ENCODE measurements at regions not wholly inside any gene's neighbourhood (a gene's known extent, or its start where the extent isn't known, plus 50 kb on each side); places are given as distances from the start of the nearest gene placed in this dataset.

DNA sequence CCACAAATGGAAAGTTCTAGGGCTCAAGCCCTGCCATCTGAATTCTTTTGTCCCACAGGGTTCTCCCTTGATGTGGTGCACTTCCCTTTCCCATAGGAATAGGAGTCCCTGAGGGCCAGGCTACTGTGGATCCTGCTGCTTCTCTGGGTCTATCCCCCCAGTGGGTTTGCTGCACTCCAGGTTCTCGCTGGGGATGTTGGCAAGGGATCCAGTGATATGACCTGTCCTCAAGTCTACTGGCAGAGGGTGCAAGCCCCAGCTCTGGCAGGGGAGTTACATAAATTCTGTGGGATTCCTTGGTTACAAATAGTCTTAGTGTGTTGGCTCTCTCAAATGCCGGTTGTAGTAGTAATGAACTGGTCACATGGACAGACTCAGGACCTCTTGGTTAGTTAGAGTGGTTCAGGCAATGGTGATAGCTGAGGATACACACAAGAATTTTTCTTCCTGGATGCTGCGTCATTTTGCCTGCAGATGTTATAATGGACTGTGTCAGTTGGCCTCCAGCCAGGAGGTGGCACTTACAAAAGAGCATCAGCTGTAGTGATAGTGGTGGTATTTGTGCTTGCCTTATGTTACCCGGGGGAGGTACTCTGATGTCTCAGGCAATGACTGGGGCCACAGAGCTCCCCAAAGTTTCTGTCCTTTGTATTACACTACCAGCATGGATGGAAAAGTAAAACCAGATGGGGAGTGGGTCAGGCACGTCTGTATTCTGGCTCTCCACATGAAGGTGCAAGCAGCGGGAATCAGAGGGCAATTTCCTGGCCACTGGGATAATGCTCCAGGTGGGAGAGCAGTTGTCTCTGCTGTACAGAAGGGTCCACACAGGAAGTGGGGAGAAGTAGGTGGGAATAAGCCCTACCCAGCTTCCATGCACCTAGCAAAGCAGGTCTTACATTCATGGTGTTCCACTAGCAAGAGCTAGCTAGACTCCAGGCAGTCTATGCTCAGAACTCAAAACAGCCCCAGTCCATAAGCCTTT, 267.9 kb downstream of the SOX11 start:
- DNase-seq: no peak

DNA sequence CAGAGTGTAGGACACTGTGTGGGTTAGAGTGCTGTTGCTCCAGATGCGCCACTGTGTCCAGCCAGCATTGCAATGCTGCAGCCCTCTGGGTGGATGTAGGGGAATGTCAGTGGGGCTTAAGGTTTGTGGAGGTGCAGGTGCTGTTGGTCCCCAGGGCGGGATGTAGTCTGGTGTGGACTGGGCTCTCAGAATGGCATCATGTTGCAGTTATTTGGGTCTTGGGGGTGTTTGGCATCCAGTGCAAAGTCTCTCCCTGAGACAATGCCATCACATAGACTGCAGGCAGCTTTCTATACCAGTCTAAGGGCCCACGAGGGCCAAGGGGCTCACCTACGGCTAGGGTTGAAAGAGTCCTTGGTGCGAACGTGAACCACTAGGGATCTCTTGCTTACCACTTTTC, 275.3 kb downstream of the SOX11 start:
- no peak for DNase-seq

DNA sequence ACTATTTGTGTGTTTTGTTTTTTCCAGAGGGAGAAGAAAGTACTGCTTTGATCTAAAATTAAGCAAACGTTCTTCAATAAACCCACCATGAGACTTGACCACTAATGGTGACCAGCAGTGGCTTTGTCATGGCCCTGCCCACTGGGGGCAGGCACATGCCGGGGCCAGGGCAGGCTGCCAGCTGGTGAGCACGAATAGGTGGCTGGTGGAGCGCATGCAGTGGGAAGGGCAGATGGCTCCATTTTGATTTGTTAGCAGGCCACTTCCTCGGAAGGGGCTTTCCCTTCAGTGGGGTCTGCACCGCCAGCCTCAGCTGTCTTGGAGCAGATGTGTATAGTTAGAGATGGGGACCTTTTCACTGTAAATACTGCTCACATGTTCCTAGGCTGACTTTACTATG, 277.1 kb downstream of the SOX11 start:
- DNase-seq: no peak

DNA sequence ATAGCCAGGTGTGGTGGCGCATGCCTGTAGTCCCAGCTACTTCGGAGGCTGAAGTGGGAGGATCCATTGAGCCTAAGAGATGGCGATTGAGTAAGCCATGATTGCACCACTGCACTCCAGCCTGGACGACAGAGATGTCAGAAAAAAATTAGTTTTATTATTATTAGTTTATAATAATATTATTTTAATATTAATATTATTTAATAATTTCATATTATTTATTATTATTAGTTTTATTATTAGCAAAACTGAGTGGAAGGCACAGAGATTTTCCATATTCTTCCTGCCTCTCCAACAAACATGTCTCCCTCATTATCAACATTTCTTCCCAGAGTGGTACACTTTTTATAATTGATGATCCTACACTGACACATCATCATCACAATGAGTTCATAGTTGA, 278.2 kb downstream of the SOX11 start:
- no peak for DNase-seq

DNA sequence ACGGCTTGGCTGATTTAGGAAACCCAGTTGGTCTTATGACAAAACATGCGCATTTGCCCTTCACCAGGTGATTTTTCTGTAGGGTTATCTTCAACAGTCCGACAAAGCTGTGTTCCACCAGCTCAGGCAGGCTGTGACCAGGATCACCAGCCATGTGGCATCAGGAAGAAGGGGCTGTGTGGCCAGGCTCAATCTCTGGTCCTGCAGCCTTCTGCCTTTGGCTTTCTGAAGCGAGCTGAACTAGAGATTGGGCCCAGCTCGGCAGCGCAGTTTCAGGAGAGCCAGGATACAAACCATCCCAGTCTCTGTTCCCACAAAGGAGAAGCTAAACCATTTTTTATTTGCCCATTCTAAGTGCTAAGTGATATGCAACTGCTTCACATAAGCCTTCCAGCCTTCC, 282.3 kb downstream of the SOX11 start:
- DNase-seq: no peak

DNA sequence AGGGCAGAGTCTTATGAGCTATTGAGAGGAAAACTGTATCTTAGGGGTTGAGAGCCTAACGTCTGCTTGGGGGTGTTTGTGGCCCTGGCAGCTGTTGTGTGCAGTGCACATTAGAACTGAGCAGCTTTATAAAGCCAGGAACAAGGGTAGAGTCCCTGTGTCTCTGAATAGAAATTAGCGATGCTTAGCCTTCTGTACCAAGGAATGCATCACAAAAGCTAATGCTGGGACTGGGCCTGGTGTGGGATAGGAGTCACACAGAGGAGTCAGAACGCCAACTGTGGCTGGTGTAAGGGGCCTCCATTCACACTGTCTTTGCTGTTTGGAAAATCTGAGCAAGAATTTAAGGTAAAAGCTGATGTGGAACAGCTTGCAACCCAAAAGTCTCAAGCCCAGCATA, 283.2 kb downstream of the SOX11 start:
- no peak for DNase-seq

DNA sequence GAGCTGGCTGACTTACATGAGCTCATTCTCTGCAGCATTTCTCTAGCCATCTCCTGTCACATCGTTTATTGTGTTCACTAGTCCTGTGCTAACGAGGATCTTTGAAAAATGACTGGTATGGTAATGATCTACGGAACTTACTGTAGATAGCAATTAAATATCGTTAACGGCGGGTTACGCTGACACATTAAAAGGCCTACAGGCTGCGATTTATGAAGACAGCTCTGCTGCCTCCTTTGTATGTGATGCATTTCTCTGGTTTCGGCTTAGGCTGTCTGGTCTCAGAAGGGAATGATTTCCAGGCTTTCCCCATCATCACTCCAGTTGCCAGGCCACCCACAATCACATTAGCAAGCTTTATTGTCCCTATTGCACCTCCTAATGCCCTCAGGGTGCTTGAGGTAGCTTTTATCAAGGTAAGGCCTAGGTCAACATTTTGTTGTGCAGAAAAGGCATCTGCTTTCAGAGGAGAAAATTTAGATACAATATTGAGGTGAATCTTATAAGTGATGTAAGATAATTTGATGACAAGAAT, 284.4 kb downstream of the SOX11 start:
- no peak for DNase-seq

DNA sequence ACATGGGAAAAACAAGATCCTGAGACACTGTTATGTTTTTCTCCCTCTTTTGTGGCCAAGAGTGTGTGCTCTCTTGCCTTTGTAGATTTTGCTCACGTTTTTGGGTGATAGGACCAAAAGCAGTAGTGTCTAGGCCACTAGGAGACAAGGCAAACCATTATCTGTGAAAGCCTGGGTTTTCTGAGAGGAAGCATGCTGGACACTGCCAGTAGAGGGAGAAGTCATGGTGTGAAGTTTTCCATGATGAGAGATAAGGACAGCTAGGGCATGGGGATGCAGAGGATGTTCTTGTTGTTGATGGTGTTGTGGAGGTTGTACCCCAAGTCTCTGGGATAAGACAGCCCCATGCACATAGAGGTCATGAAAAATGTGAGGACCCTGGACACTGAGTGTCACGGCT, 285.3 kb downstream of the SOX11 start:
- no peak for DNase-seq

DNA sequence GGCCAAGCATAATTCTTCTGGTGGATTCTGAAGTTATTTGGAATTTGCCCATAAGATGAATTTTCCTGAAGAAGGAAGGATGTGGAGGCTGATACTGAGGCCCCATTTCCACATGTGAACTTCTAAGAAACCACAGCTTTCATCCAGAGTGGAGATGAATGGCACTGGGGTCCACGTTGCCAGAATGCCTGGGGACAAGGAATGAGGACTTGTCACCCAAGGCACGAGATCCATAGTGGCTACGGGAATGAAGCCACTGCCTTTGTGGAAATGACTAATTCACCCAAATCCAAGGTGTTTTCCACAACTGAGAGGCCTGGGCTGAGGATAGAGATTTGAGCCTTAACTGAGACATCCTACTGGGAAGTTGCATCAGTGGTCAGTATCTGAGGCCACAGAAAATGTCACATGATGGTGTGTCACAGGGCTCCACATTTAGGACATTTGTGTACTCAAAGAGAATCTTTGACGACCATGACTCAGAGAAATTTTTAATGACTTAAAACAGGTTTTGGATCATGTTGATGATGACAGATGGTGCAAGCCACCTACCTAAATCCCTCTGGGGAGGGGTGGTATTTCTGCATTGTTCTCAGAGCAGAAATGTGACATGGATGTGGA, 286.1 kb downstream of the SOX11 start:
- no peak for DNase-seq

DNA sequence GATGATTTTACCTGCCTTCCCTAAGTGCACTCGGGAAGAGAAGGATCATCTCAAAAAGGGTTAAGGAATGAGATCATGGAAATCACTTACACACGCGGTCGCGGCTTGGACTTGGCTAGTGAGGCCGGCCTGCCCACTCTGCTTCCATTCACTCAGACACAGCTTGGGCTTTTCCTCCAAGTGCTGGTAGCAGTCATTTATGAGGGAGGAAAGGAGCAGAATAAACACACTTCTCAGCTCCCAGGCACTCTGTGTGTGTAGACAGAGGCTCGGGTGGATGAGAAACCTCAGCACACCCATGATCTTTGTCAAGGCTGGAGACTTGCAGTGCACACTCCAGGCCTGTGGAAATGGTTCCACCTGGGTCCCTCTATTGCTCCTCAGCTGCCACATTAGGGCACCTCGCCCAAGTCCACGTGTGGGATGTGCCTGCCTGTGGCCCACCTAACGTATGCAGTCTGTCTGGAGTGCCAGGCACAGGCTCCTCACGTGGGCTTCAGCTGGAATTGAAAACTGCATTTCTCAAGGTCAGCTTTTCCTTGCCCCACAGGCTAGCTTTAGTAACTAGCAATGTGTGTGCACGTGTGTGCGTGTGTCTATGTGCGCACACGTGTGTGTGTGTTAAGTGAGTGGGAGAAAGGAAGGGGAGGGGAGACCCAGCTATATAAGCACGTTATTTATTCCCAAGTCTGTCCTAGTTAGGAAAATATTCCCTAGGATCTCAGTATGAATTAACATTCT, 288.4 kb downstream of the SOX11 start:
- DNase-seq: no peak

DNA sequence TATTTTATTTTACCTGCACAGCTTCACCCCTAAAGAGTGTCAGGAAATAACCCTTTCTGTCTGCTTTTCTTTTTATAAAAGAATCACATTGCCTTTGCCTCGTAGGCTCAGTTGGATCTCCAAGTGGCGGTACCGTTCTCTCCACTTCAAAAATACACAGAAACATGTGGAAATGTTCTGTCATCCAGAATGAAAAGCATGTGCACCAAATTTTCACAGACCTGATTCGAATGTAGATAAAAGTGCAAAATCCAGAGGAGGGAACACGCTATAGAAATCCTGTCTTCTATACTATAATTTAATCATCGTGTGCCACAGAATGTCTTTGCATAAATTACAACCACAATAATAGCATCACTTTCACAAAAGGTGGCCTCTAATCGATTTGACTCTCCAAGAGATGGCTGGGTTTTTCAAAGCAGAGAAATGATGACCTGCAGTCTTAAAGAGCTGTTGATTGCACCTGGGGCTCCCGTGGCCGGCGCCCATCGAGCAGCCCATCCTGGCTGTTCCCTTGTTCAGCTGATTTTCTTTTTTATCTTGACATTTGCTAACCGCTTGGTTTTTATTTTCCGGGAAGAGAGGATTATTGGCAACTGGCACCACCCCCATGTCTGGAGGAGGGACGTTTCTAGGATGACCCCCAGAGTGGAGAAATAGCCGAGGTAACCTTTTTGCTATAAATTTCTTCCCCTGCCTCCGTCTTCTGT, 290.2 kb downstream of the SOX11 start:
- no peak for DNase-seq

DNA sequence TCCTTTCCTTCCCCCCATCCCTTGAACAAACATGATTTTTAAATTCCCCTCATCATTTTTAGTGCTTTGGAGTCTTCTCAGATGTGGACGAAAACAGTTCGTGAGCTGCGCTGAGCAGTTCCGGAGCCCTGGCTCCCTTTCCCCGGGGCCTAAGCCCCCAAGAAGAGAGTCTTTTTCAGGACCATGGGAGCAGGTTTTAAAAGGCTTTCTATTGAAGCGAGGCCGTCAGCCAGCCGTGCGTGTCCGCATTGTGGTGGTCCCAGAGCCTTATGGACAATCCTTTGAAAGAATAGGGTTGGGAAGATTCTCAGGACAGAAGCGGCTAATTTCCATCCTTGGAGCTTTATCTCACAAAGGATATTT, 290.7 kb downstream of the SOX11 start:
- DNase-seq: no peak

DNA sequence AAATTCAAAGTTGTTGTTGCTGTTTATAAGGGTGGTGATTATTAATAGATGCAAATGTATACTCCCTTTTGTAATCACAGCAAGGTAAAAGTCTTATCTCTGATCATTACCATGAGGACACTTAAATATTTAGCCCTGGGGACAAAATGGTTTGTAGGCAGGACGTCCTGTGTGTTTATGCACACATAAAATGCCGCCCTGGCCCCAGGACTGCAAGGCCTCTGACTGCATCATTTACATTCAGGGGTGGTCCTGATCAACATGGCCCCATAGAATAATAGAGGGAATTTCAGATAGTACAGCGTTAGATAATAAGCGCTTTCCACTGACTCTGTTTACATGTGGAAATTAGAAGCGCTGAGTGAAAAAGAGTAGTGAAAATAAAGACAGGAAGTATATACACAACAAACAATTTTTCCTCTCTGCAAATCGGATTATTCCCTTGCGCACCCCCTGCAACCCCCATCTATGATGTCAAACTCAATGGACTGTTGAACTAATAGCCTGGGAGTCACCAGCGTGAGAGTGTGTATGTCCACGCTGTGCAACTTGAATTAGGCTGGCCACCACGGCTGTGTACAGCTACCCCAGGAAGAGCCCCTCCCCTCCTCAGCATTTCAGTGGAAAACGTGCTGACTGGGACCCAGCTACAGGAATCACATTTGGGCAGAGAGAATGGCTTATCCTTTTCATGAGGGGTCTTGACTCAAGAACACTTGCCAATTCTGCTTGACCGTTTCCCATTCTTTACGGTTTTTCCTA, 291.5 kb downstream of the SOX11 start:
- DNase-seq: no peak

DNA sequence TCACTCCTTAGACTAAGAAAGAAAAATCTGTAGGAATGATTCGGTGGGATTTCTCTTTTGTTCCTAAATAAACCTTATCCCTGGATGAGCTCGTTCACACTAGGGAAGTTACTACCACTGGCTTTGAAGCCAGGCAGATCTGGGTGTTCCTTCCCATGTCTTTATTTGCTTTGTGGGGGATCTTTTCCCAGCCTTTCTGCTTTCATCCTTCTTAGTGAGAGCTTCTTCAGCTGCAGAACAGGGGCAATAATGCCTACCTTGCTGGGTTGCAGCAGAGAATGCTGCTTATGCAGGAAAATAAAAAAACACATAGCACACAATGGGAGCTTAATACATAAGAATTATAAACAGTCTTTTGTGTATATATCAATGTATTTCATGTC, 292.1 kb downstream of the SOX11 start:
- no peak for DNase-seq

DNA sequence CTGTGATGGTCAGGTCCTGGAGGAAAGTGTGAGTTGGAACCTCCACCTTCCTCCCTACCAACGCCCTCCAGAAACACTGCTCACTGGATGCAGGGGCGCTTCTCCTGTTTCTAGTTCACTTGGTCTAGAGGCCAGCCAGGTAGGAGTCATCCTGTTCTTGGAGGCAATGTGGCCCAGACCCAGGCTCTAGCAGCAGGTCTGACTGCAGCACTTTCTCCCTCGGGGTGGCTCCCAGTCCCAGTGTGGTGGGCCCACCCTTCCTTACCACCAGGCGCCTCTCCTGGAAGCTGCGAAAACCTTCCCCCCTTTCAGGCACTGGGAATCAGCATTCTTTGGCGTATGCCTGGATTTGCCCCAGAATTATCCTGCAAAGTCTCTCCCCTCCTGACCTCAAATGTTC, 292.8 kb downstream of the SOX11 start:
- no peak for DNase-seq

DNA sequence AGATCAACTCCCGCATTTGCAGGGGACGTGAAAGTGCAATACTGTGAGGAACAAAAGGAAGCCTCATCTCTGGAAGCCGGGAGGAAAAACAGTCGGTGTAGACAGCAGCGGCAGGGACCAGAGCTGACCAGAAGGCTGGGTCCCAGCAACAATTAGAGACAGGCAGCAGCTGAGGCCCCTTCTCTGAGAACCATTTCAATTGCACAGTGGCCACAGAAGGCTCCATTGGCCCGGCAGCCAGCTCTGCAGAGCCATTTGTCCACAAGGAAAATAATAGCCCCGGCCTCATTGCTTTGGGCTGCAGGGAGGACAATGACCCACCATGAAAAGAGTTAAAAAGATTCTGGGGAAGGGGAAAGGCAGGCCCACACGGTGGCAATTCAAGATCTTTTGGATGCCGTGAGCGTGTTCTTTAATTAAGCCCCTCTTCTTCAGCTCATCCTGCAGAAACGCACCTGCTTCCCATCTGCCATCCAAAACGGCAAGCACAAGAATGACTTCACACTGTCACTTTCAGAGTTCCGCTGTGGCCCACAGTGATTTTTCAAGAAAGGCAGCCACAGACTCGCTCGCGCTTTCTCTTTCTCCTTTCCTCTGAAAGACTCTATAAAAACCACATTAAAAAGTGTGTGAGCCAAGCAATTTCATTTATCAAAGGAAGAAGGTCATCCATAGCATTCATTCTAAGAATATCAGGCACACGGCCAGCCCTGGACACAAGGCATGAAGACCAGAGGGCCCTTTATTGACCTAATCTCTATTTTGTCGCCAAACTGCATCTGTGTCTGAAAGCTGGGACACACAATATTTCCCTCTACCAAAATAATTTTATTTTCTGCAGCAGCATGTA, 293.6 kb downstream of the SOX11 start:
- DNase-seq: no peak

DNA sequence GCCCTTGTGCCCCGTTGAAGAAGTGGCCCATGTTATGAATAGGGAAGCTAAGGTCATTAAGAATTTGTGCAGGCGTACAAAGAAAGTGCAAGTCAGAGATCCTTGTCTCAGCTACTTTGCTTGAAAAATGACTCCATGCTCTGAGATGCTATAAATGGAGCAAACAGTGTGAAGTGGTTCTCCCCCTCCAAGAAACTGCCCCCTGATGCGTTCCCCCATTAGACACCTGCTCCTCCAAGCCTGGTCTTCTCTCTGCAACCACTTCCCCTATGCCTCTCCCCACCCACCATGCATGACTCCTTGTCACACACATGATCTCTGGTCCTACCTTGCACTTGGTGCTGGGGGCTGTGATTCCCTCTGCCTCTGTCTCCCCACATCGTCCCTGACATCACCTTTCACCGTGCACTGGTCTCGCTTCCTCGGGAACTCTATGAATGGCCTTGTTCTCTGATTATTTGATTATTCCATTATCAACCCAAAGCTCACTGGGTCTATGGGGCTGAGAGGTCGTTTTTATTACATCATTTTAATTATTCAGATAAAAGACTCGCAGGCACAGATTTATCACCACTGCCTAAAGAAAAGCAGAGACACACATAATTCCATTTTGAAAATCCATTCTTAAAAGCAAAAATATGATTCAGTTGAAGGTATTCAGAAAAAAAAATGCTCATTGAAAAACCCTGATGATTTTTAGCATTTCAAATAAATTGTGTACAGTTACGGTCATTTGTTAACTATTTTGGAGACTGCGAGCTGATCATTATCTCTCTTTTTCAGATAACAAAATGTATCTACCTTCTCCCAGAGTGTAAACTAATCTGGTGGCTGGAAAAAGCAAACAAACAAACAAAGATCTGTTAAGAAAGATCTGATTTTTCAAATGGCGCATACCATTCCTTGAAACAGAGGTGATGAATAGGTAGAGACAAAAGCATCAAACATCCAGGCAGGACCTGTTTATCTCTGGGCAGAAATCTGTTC, 294.9 kb downstream of the SOX11 start:
- no peak for DNase-seq

DNA sequence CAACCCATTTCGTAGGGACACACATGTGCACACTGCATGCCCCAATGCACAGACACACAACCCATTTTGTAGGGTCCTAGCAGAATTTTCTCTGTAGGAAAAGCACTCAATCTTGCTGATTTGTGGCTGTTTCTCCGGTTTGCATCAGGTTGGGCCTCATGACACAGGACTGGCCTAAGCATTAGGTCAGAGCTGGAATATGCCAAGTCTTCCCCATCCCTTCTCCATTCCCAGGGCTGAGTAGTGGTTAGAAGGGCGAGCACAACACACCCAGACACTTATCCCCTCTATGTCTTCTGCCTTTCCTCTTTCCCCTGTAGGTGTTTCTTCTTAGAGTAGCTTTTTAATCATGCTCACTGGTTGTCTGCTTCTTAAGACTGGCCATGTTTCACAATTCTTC, 295.9 kb downstream of the SOX11 start:
- no peak for DNase-seq

DNA sequence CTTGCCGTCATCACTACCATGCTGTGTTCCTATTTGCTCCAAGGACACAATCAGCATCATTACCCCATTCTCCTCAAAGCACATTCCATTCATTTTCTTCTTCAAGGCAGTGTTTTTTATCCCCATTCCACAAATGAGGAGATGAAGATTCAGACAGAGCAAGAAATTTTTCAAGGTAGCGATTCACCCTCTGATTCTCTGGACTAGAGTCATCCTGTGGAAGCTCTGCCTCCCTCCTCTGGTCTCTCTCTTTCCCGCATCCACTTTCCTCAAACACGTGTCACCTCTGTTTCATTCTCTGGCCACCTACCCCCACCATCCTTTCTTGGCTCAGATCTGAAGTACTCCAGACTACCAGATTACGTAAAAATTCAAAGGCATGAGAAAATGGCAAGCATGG, 297.9 kb downstream of the SOX11 start:
- DNase-seq: no peak

Measured in hematopoietic multipotent progenitor cell treated with erythropoietin and hydrocortisone succinate and interleukin-3 and kit ligand, for 4 days (in vitro differentiated cells).